ENCODE measurements at regions not wholly inside any gene's neighbourhood (a gene's known extent, or its start where the extent isn't known, plus 50 kb on each side); places are given as distances from the start of the nearest gene placed in this dataset.

DNA sequence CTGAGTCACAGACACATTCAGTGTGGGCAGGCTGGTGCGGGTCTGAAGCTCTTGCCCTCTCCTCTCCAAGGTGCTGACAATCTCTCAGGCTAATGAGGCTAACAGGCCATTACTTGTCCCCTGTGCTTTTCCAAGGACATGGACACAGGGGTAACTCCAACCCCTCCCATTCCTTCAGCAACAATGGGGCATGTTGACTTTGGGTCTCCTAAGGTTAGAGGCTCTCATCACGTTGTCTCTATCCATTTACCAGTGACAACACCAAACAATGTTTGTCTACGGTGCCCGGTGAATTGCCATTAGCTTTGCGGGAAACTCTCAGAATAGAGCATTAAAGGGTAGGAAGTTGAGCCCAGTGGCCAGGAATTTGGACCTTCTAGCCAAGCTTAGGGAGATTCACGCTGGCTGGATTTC, 101.6 kb upstream of the TNS3 start:
- TF ChIP-seq, protein P1, sequence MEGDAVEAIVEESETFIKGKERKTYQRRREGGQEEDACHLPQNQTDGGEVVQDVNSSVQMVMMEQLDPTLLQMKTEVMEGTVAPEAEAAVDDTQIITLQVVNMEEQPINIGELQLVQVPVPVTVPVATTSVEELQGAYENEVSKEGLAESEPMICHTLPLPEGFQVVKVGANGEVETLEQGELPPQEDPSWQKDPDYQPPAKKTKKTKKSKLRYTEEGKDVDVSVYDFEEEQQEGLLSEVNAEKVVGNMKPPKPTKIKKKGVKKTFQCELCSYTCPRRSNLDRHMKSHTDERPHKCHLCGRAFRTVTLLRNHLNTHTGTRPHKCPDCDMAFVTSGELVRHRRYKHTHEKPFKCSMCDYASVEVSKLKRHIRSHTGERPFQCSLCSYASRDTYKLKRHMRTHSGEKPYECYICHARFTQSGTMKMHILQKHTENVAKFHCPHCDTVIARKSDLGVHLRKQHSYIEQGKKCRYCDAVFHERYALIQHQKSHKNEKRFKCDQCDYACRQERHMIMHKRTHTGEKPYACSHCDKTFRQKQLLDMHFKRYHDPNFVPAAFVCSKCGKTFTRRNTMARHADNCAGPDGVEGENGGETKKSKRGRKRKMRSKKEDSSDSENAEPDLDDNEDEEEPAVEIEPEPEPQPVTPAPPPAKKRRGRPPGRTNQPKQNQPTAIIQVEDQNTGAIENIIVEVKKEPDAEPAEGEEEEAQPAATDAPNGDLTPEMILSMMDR (IDR thresholded peaks at IDR 0.05; ENCODE audit: extremely low read depth, low read depth, low read length), result no peak
- Histone ChIP-seq H4K20me1 (ENCODE audit: insufficient read depth, low read length) (no peaks in the 10 kb centered on the region), H3K36me3 (ENCODE audit: insufficient read depth, low read length) (no peaks in the 10 kb centered on the region)

GRCh38 chr7:47682874-47683273, 101.0 kb upstream of the TNS3 start:
- Histone ChIP-seq H3K36me3 (ENCODE audit: insufficient read depth, low read length) (no peaks in the 10 kb centered on the region), H3K27ac (ENCODE audit: low read depth, low read length) (no peak overlapping the region), H3K9me3 (ENCODE audit: low read depth, low read length) (no peaks in the 10 kb centered on the region), H4K20me1 (ENCODE audit: insufficient read depth, low read length) (no peaks in the 10 kb centered on the region), H3K4me3 (ENCODE audit: insufficient read depth, low read length) (no peak overlapping the region), H3K4me1 (ENCODE audit: insufficient read depth, low read length) (peaks cover 4% of the 10 kb centered on the region), H3K4me2 (ENCODE audit: insufficient read depth, low read length) (no peak overlapping the region), H3K27me3 (ENCODE audit: insufficient read depth, low read length) (no peaks in the 10 kb centered on the region), H3K79me2 (ENCODE audit: insufficient read depth, low read length) (no peaks in the 10 kb centered on the region), H2AFZ (ENCODE audit: low read length) (no peak overlapping the region)
- DNase-seq (ENCODE audit: insufficient read length, low spot score, missing footprints), result no peak
- TF ChIP-seq, protein P1 (IDR thresholded peaks at IDR 0.05; ENCODE audit: extremely low read depth, low read depth, low read length), result no peak

More for the DNA sequence above, 101.6 kb upstream of the TNS3 start:
- Histone ChIP-seq H3K9me3 (ENCODE audit: low read depth, low read length) (no peaks in the 10 kb centered on the region), H3K4me2 (ENCODE audit: insufficient read depth, low read length) (no peak overlapping the region), H3K4me1 (ENCODE audit: insufficient read depth, low read length) (peaks cover 4% of the 10 kb centered on the region), H3K27me3 (ENCODE audit: insufficient read depth, low read length) (no peaks in the 10 kb centered on the region), H3K27ac (ENCODE audit: low read depth, low read length) (no peak overlapping the region), H3K79me2 (ENCODE audit: insufficient read depth, low read length) (no peaks in the 10 kb centered on the region), H2AFZ (ENCODE audit: low read length) (no peak overlapping the region), H3K4me3 (ENCODE audit: insufficient read depth, low read length) (no peak overlapping the region)
- no peak for DNase-seq (ENCODE audit: insufficient read length, low spot score, missing footprints)

DNA sequence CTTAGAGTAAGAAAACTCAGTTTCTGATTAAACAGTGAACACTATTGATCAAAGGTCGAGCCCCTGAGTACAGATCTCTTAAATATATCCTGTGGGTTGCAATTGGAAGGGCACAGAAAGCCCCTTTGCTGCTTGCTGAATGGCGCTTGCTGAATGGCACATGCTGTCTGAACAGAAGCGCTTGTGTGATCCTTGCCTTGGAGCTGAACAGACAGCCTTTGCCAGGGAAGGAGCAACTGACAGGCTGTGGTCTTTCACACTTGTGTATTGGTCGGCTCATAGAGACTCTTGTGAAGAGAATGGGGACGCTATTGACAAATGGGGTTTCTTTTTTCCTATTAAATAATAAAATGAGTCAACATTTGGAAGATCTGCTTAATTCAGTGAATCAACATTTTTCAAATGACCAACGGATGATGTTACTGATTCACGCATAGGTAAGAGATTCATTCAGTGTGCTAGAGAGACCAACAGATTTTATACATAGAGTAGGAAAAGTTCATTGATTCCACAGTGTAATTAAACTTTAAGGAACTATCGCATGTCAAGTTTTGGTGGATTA, 99.4 kb upstream of the TNS3 start:
- Histone ChIP-seq H3K4me2 (ENCODE audit: insufficient read depth, low read length) (no peak overlapping the region), H3K27me3 (ENCODE audit: insufficient read depth, low read length) (no peaks in the 10 kb centered on the region)

DNA sequence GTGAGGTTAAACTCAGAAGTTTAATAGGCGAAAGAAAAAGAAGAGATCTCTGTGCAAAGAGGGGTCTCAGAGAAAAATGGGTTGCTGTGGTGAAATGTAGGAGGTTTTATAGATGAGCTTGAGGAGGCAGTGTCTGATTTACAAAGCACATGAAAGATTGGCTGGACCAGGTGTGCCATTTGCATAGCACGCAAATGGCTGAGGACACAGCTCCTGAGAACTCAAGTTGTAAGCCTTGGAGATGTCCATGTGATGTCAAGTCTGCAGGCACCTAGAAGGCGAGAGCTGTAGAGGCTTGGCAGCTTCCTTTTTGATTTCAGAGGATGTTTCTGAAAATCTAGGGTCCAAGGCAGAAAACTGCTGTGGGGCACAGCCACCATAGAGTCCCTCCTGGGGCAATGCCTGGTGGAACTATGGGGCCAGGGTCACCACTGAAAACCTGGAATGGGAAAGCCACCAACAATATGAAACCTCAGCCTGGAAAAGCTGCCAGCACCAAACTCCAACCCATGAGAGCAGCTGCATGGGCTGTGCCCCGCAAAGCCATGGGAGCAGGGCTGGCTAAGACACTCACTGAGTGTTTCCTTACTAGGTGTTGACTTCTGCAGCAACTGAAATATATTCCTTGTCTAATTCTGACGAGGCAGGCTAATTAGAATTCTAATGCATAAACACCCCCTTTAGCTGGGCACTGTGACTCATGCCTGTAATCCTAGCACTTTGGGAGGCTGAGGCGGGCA, 96.9 kb upstream of the TNS3 start:
- Histone ChIP-seq H3K4me2 (ENCODE audit: insufficient read depth, low read length) (no peak overlapping the region), H4K20me1 (ENCODE audit: insufficient read depth, low read length) (no peaks in the 10 kb centered on the region), H2AFZ (ENCODE audit: low read length) (no peak overlapping the region), H3K4me1 (ENCODE audit: insufficient read depth, low read length) (no peaks in the 10 kb centered on the region), H3K4me3 (ENCODE audit: insufficient read depth, low read length) (no peak overlapping the region), H3K79me2 (ENCODE audit: insufficient read depth, low read length) (no peaks in the 10 kb centered on the region), H3K27me3 (ENCODE audit: insufficient read depth, low read length) (no peaks in the 10 kb centered on the region), H3K36me3 (ENCODE audit: insufficient read depth, low read length) (no peaks in the 10 kb centered on the region), H3K27ac (ENCODE audit: low read depth, low read length) (no peak overlapping the region), H3K9me3 (ENCODE audit: low read depth, low read length) (no peaks in the 10 kb centered on the region)
- DNase-seq (ENCODE audit: insufficient read length, low spot score, missing footprints), result no peak
- TF ChIP-seq, protein P1 (IDR thresholded peaks at IDR 0.05; ENCODE audit: extremely low read depth, low read depth, low read length), result no peak

More for the DNA sequence above, 99.4 kb upstream of the TNS3 start:
- Histone ChIP-seq H4K20me1 (ENCODE audit: insufficient read depth, low read length) (no peaks in the 10 kb centered on the region), H3K4me3 (ENCODE audit: insufficient read depth, low read length) (no peak overlapping the region), H3K4me1 (ENCODE audit: insufficient read depth, low read length) (peaks cover 3% of the 10 kb centered on the region), H3K27ac (ENCODE audit: low read depth, low read length) (no peak overlapping the region), H3K36me3 (ENCODE audit: insufficient read depth, low read length) (no peaks in the 10 kb centered on the region), H3K79me2 (ENCODE audit: insufficient read depth, low read length) (no peaks in the 10 kb centered on the region), H3K9me3 (ENCODE audit: low read depth, low read length) (no peaks in the 10 kb centered on the region), H2AFZ (ENCODE audit: low read length) (no peak overlapping the region)
- no peak for DNase-seq (ENCODE audit: insufficient read length, low spot score, missing footprints)
- TF ChIP-seq, protein P1 (IDR thresholded peaks at IDR 0.05; ENCODE audit: extremely low read depth, low read depth, low read length), result no peak

All from osteoblast (primary cell).